ENCODE measurements at regions not wholly inside any gene's neighbourhood (a gene's known extent, or its start where the extent isn't known, plus 50 kb on each side); places are given as distances from the start of the nearest gene placed in this dataset.

DNA sequence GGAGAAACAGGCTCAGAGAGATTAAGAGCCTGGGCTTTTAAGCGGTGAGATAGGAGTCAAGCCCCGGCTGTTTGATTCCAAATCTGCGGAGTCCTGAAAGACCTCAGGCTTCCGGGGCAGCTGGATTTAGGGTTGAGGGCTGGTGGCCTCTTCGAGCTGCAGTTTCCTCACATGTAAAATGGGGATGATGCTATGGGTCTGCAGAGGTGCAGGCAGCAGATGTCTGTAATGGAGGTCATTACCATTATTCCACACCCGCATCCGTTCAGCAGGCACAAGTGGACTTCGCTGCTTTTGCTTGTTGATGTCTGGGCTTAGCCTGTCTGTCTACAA, 175.6 kb upstream of the HS6ST1 start:
- H3K4me1 Mint-ChIP-seq (ENCODE audit: low read depth, unreplicated experiment) = peaks cover 4% of the 10 kb centered on the region
- H3K9me3 Mint-ChIP-seq (ENCODE audit: unreplicated experiment) = peaks cover 5% of the 10 kb centered on the region
- no peak overlapping the region for H3K4me3 Mint-ChIP-seq (ENCODE audit: unreplicated experiment)
- DNase-seq = no peak
- TF ChIP-seq, protein P1, sequence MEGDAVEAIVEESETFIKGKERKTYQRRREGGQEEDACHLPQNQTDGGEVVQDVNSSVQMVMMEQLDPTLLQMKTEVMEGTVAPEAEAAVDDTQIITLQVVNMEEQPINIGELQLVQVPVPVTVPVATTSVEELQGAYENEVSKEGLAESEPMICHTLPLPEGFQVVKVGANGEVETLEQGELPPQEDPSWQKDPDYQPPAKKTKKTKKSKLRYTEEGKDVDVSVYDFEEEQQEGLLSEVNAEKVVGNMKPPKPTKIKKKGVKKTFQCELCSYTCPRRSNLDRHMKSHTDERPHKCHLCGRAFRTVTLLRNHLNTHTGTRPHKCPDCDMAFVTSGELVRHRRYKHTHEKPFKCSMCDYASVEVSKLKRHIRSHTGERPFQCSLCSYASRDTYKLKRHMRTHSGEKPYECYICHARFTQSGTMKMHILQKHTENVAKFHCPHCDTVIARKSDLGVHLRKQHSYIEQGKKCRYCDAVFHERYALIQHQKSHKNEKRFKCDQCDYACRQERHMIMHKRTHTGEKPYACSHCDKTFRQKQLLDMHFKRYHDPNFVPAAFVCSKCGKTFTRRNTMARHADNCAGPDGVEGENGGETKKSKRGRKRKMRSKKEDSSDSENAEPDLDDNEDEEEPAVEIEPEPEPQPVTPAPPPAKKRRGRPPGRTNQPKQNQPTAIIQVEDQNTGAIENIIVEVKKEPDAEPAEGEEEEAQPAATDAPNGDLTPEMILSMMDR (IDR thresholded peaks at IDR 0.05; ENCODE audit: partially characterized antibody, unreplicated experiment) = no peak
- H3K27me3 Mint-ChIP-seq (ENCODE audit: unreplicated experiment) = peaks cover 3% of the 10 kb centered on the region
- H3K27ac Mint-ChIP-seq (ENCODE audit: unreplicated experiment) = no peak overlapping the region
- no peaks in the 10 kb centered on the region for H3K36me3 Mint-ChIP-seq (ENCODE audit: unreplicated experiment)

DNA sequence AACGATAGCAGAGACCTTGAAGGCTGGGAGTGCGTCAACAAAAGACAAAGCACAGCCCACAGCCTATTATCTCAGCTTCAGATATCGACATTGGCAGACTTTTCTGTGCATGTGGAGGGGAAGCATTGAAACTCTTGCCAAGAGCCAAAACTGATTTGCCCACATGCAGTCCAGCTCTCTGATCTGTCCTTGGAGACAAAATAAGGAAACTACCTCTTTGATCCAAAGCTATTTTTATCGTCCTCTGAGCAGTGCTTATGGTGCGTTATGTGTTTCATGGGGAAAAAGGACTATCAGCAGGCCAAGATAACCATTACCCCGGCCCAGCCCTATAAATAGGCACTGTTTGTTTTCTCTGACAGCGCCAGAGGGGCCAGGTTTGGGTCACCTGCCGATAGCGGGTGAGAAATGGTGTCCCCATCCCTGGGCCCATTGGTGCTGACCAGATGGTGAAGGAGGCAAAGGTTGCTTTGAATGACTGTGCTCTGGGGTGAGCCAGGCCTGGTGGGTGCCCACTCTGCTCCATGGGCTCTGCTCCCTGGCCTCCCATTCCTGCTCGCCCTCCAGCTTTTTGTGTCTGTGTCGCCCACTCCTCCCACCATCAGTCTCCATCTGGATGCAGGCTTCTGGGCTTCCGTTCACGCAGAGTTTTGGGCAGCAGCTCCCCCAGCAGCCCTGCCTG, 176.1 kb upstream of the HS6ST1 start:
- no peak for DNase-seq
- Mint-ChIP-seq H3K36me3 (ENCODE audit: unreplicated experiment) (no peaks in the 10 kb centered on the region), H3K9me3 (ENCODE audit: unreplicated experiment) (peaks cover 5% of the 10 kb centered on the region), H3K27me3 (ENCODE audit: unreplicated experiment) (peaks cover 3% of the 10 kb centered on the region), H3K4me1 (ENCODE audit: low read depth, unreplicated experiment) (peaks cover 4% of the 10 kb centered on the region), H3K27ac (ENCODE audit: unreplicated experiment) (no peak overlapping the region), H3K4me3 (ENCODE audit: unreplicated experiment) (no peak overlapping the region)
- TF ChIP-seq, protein P1 (IDR thresholded peaks at IDR 0.05; ENCODE audit: partially characterized antibody, unreplicated experiment) = no peak

DNA sequence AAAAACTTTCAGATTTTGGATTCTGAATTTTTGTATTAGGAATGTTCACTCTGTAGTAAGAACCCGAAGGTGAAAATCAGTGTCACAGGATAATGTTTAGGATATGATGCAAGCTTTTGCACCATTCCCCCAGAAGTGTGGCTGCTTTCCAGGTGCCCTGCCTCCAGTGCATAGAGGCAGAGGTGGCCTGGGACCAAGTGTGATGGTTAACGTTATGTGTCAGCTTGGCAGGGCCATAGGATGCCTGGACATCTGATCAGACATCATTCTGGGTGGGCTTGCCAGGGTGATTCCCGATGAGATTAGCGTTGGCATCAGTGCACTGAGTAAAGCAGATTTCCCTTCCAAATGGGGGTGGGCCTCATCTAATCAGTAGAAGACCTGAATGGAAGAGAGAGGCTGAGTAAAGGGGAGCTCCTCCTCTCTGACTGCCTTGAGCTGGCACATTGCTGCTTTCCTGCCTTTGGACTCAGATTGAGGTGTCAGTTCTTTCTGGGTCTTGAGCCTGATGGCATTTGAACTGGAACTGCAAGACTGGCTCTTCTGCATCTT, 177.4 kb upstream of the HS6ST1 start:
- Mint-ChIP-seq H3K4me3 (ENCODE audit: unreplicated experiment) (no peak overlapping the region), H3K27ac (ENCODE audit: unreplicated experiment) (no peak overlapping the region), H3K36me3 (ENCODE audit: unreplicated experiment) (no peaks in the 10 kb centered on the region), H3K4me1 (ENCODE audit: low read depth, unreplicated experiment) (peaks cover 4% of the 10 kb centered on the region), H3K9me3 (ENCODE audit: unreplicated experiment) (peaks cover 5% of the 10 kb centered on the region), H3K27me3 (ENCODE audit: unreplicated experiment) (peaks cover 5% of the 10 kb centered on the region)
- TF ChIP-seq, protein P1 (IDR thresholded peaks at IDR 0.05; ENCODE audit: partially characterized antibody, unreplicated experiment) = no peak
- no peak for DNase-seq

DNA sequence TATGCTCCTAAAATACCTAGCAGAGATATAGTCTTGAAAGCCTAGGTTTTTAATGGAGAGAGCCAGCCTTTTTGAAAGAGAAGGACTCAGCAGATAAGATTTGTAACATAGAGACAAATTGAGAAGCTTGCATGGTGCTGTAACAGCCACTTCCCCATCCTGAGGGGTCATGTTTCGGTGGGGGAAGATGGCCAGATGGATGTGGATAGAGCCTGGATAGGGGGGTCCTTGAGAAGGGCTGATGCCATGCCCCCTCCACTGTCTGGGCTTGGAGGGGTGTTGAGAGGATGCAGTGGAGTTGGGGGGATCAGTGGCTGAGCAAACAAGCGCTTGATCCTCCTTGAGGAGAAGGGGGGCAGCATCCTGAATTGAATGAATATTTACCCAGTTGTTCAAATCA, 178.0 kb upstream of the HS6ST1 start:
- TF ChIP-seq, protein P1 (IDR thresholded peaks at IDR 0.05; ENCODE audit: partially characterized antibody, unreplicated experiment) = no peak
- Mint-ChIP-seq H3K36me3 (ENCODE audit: unreplicated experiment) (no peaks in the 10 kb centered on the region), H3K9me3 (ENCODE audit: unreplicated experiment) (peaks cover 5% of the 10 kb centered on the region), H3K27me3 (ENCODE audit: unreplicated experiment) (peaks cover 5% of the 10 kb centered on the region), H3K27ac (ENCODE audit: unreplicated experiment) (no peak overlapping the region), H3K4me1 (ENCODE audit: low read depth, unreplicated experiment) (peaks cover 4% of the 10 kb centered on the region), H3K4me3 (ENCODE audit: unreplicated experiment) (no peak overlapping the region)
- no peak for DNase-seq

DNA sequence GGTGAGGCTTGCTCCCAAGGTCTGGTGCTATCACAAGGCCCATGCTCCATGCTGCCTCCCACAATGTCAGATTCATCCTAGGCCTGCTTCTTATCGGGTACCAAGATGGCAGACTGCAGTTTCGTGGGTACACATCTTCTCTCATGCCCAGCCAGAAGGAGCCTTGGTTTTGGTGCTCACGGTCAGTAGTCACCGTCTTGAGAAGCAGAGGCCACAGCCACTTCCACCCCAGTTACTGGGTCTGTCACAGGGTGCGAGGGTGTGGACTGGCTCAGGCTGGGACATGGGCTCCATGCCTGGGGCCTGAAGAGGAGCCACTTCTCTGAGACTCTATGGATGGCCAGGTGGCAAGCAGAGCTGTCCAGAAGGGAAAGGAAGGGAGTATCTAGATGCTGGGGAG, 178.8 kb upstream of the HS6ST1 start:
- peaks cover 4% of the 10 kb centered on the region for H3K4me1 Mint-ChIP-seq (ENCODE audit: low read depth, unreplicated experiment)
- H3K27me3 Mint-ChIP-seq (ENCODE audit: unreplicated experiment) = peaks cover 5% of the 10 kb centered on the region
- no peak overlapping the region for H3K27ac Mint-ChIP-seq (ENCODE audit: unreplicated experiment)
- no peak for DNase-seq
- TF ChIP-seq, protein P1 (IDR thresholded peaks at IDR 0.05; ENCODE audit: partially characterized antibody, unreplicated experiment) = no peak
- H3K9me3 Mint-ChIP-seq (ENCODE audit: unreplicated experiment) = peaks cover 5% of the 10 kb centered on the region
- no peak overlapping the region for H3K4me3 Mint-ChIP-seq (ENCODE audit: unreplicated experiment)
- no peaks in the 10 kb centered on the region for H3K36me3 Mint-ChIP-seq (ENCODE audit: unreplicated experiment)

Measured in glutamatergic neuron (in vitro differentiated cells).